NCI-H524 (cell line): ENCODE measurements at regions not wholly inside any gene's neighbourhood (a gene's known extent, or its start where the extent isn't known, plus 50 kb on each side); places are given as distances from the start of the nearest gene placed in this dataset.
"Not testable (repeated sequence)": the region's sequence is repeated elsewhere in the genome, so short reads cannot be mapped to it uniquely, and the experiment has no call there.

ENCODE experiments used
- DNase-seq, 2 experiments: peaks; one replicate each; lab custom pipeline; 2025; lab: John Stamatoyannopoulos, UW

DNA sequence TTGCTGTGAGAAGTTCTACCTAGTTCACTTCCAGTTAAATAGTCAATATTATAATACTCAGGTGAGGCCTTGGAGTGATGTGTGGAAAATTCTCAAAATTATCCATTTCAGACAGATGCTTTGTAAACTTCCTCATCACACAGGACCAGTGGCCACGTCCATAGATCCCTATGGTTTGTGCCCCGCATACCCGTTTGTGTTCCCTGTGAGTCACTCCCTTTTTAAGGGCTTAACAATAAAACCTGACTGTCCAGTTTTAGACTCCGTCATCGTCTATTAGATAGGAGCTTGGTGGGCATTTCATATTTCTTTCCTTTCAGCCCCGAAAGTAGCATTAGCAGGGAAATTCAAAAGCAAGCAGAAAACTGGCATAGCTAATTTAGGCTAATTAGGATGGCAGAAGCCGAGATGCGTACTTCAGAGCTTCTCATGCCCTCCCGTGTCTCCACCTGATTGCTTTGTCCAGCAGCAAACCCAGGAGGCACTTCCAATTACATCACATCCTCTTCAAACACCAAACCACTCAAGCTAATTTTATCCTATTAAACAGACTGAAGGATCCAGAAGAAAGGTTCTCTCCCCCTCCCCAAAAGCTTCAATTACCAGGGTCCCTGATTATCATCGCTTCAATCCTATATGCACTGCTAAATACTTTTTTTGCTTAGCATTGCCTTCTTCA, 186.6 kb upstream of the OTX2 start:
- peak; percentile 44 to 78 for DNase-seq

DNA sequence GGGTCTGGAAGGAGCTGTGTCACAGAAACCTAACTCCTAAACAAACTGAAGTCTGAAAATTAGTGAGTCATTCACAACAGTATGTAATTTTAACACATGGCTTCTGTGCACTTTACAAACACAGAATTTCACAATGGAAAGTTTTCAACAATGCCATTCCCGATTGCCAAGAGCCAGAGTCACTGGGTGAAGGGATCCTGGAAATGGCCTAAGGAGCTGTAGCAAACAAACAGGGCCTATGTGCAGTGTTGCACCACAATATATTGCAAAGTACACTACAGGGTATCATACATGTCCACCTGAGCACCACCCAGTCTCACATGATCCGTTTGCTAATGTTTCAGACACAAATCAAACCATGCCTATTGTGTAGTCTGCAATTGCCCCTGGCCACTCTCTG, 184.7 kb upstream of the OTX2 start:
- DNase-seq, result no peak

- no peak for DNase-seq
Measured at GRCh38 chr14:56992332-56992820, 182.1 kb upstream of the OTX2 start.

- DNase-seq, result not testable (repeated sequence)
Measured at GRCh38 chr14:56990991-56991627, 180.8 kb upstream of the OTX2 start.

- no peak for DNase-seq
Measured at GRCh38 chr14:56989359-56989758, 179.1 kb upstream of the OTX2 start.

DNA sequence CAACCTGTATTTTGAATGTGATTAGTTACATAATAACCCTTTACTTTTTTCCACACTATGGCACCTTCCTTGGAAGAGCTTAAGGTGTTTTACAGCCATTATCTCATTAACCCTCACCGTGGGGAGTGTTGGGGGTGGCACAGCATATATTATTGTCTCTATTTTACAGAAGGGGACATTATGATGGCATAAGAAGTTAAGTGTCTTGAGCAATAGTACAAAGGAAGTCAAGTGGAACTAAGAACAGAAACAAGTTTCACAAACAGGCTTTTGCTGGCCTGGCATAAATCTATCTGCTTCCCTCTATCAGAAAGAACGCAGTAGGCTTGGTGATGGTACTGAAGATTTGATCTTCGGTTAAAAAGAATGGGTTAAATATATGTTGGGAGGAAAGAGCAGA, 169.7 kb upstream of the OTX2 start:
- DNase-seq, result peak in 1 of 2 experiments; percentile 19

DNA sequence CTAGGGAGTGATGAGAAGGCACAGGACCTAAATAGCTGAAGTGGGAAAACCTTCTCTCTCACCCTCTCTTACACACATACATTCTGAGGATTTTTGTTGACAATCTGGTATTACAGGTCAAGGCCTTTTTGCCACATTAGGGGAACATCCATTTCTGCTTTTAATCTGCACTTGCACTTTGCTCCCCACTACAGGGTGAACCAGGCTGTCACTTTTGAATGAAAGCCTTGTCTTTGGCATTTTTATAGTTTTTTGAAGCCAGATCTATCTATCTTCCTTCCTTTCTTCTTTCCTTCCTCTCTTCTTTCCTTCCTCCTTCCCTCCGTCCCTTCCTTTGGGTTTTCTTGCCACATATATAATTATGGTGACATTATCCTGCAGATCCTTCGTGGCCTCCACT, 165.9 kb upstream of the OTX2 start:
- DNase-seq, result no peak

DNA sequence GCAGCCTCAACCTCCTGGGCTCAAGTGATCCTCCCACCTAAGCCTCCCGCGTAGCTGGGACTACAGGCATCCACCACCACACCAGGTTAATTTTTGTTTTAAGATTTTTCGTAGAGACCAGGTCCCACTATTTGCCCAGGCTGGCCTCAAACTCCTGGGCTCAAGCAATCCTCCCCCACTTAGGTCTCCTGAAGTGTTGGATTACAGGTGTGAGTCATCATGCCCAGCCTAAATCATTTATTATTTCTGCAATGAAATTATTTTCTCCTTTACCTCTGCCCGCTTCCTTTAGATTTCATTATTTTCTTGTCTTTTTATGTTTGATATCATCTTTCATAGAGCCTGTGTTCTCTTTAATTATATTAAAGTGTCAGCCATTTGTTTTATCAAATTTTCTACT, 165.2 kb upstream of the OTX2 start:
- no peak for DNase-seq

- DNase-seq, result no peak
Measured at GRCh38 chr14:56972948-56973347, 162.7 kb upstream of the OTX2 start.

DNA sequence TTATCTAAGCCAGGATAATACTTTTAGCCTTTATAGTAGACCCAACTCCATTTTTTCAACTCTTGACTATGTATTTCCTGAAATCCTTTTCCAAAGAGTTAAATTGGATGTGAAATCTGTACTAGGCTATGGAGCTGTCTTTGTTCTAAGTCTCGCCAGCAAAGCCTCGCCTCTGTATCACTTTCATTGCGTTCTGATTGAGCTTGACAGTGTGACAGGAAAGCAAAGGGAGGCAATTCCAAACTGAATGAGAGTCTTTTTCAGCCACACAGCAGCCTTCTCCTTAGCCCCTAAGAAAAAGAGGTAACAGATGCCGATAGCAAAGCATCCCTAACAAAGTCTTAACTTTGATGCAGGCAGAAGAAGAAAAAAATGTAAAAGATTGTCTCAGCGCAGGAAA, 154.6 kb upstream of the OTX2 start:
- no peak for DNase-seq

- no peak for DNase-seq
Measured at GRCh38 chr14:56963381-56963780, 153.1 kb upstream of the OTX2 start.

GRCh38 chr14:56962444-56963080, 152.3 kb upstream of the OTX2 start:
- no peak for DNase-seq

DNA sequence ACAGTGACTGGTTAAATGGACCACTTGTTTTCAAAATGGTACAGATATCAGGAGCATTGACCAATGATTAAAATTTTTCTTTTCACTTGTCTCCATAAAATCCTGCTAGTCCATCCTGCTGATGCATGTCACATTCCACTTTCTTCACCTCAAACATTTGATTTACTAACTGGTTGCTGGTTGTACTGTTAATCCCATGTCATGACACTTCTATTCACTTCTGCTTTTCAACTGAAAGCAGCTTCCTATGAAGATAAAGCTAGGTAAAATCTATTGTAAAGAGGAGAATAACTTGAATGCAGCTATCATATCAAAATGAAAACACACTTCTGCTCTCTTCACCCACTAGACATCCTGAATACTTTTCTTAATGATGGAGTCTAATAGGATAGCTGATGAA, 149.6 kb upstream of the OTX2 start:
- DNase-seq, result no peak

GRCh38 chr14:56959121-56959520, 148.8 kb upstream of the OTX2 start:
- peak in 1 of 2 experiments; percentile 11 for DNase-seq

DNA sequence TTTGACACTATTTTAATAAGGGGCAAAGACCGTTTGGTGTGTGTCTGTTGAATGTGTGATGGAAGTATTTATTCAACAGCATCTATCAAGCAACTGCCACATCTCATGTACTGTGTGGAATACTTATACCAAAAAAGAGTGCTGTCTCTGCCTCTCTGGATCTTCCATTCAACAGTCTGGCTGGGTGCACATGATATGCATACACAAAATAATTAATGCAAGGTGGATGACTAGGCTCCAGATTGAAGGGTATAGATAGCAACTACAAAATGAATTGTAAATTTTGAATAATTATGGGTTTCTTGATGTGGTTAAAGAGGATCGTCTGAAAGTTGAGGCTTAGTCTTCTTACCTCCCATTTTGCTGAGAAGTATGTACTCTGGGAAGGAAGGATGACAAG, 145.9 kb upstream of the OTX2 start:
- DNase-seq, result no peak

DNA sequence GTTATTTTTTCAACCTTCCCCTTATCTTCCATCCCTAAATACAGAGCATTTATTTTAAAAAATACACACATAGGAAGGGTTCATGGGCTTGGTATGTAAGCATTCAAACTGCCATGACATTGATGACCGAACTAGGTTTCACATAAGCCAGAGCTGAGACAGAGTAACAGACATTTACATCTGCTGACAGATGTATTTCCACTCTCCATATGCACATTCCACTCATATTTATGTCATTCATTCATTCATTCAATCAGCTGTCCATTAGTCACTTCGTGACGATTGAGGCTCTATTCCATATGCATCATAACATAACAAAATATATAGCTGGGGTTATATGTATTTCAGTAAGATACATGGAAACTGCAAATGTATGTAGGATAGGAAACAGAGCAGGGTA, 145.5 kb upstream of the OTX2 start:
- DNase-seq, result no peak

- peak; percentile 77 to 91 for DNase-seq
Measured at GRCh38 chr14:56953884-56954283, 143.6 kb upstream of the OTX2 start.

DNA sequence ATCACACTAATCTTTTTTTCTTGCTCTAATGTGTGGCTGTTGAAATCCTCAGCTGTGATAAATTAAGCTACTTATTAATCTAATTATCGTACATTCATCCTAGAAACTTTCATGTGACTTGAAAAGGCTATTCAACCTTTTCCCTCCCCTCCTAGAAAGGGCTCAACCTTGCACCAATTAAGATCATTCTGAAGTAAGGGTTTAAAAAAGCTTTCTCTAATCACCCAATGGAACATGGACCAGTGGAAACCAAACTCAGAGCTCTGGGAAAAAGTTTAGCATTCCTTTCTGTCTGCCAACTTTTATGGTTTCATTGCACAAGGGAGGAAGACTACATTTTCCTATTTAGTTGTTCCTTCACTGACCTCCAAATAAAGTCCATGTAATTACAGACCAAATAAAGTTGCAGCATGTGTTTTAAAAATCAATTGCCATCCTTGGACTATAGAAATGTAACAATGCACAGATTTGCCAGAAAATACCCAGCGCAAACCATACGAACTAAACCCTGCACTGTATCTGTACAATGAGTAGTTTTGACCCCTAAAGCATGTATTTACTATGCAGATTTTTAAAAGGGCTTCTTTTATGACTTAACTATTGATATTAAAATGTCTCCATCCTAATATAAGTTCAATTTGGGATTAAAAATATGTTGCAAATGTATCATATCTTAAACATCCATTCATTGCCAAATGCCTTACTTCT, 142.6 kb upstream of the OTX2 start:
- DNase-seq, result peak in 1 of 2 experiments; percentile 24

DNA sequence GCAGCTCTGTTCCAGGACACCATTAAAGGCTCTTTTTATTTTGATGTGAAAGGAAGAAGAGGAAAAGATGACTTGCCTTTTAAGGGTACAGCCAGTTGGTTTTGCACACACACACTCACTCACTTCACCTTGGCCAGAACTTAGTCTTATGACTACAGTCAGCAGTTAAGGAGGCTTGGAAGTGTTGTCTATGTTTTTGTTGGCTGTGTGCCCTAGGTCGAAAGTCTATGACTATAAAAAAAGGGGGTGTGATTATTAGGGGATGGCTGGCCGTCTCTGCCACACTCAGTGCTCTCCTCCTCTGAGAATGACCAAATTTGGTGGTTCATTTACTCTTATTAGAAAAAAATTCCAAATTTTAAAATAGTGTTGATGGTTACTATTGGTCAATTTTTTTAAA, 139.5 kb upstream of the OTX2 start:
- no peak for DNase-seq

- no peak for DNase-seq
Measured at GRCh38 chr14:56945291-56945690, 135.0 kb upstream of the OTX2 start.

DNA sequence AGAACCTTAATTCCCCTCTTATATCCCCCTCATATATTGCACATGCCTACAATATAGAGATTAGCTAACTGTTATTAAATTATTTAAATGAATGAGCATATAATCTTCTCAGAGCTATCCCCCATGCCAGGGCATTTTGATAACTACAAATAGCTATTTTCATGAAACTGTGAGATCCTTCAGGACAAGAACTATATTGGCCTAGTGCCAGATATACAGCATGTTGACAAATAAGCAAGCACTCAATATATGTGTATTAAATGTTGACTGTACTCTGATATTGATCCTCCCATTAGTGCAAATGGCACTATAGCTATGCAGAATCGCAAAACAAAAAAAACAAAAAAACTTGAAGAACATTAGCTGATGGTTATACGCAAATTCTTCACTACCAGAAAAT, 134.1 kb upstream of the OTX2 start:
- DNase-seq, result no peak

GRCh38 chr14:56933446-56933845, 123.2 kb upstream of the OTX2 start:
- DNase-seq, result no peak
